ENCODE measurements at regions not wholly inside any gene's neighbourhood (a gene's known extent, or its start where the extent isn't known, plus 50 kb on each side); places are given as distances from the start of the nearest gene placed in this dataset.

DNA sequence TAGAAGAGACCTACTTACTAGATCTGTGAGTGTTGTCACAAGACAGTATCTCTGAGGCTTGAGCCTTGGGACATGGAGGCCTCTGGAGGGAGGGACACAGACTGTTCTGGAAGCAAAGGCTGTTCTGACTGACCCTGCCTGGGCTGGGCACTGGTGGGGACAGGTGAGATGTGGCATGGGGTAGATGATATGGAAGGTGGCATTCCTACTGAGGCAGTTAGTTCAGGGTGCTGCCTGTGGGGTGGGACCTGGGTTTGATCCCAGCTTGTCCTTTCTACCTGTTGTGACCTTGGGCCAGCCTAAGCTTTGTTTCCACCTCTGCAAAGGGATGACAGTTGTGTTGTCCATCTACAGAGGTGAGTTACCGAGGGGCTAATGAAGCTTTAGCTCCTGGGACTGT lies 140.2 kb downstream of the C9orf50 start:
- H3K4me3 ChIP-seq (ENCODE audit: extremely low read depth in 1 of 4, insufficient read depth in 2 of 4, low read depth in 3 of 4, low read length in 4 of 4), result no peak overlapping the region
- H3K79me1 ChIP-seq (ENCODE audit: low read depth, low read length), result no peaks in the 10 kb centered on the region
- H3K79me2 ChIP-seq (ENCODE audit: control insufficient read depth in 1 of 2, insufficient read depth in 2 of 2, low read length in 2 of 2), result no peaks in the 10 kb centered on the region
- peak overlapping the region; percentile 46; the same call in 1 of the 2 replicates for H2BK15ac ChIP-seq (ENCODE audit: low read length)
- H3K9me3 ChIP-seq (ENCODE audit: insufficient read depth in 2 of 2, low read depth in 1 of 2, low read length in 1 of 2), result no peaks in the 10 kb centered on the region
- no peak overlapping the region for H3K56ac ChIP-seq (replicated peaks; ENCODE audit: insufficient read length, low read depth, low read length)
- H4K8ac ChIP-seq (ENCODE audit: extremely low read depth, insufficient read depth, low read length), result no peak overlapping the region
- no peak for FAIRE-seq
- no peak overlapping the region for H3K4me2 ChIP-seq (ENCODE audit: insufficient read depth in 1 of 2, low read depth in 2 of 2, low read length in 2 of 2)
- DNase-seq (ENCODE audit: low read depth in 1 of 2, low spot score in 2 of 2), result no peak
- H3K27me3 ChIP-seq (replicated peaks in 1 of 4; ENCODE audit: control insufficient read depth in 3 of 4, extremely low read depth in 1 of 4, insufficient read depth in 3 of 4, low read length in 3 of 4), result peaks cover 11 to 46% (median 37%) of the 10 kb centered on the region in 4 experiments
- H3K4me1 ChIP-seq (replicated peaks in 1 of 4; ENCODE audit: control insufficient read depth in 3 of 4, insufficient read depth in 4 of 4, low read length in 3 of 4), result peaks cover 8 to 24% (median 15%) of the 10 kb centered on the region in 4 experiments
- no peak overlapping the region for H3K14ac ChIP-seq (ENCODE audit: insufficient read length)
- POLR2A ChIA-PET (ENCODE audit: partially characterized antibody), result interaction anchor here (0.6 to 6.9 kb wide), 3 partner anchors 14 to 293 kb away, joined by 3 to 45 read pairs (median 3); no protein-coding TSS in a partner anchor
- no peak overlapping the region for H4K5ac ChIP-seq (ENCODE audit: insufficient read length, low read depth, low read length)
- no peak overlapping the region for H3K4ac ChIP-seq (replicated peaks; ENCODE audit: insufficient read length, low read depth, low read length)
- H3K36me3 ChIP-seq (ENCODE audit: control insufficient read depth in 2 of 4, insufficient read depth in 4 of 4, low read length in 3 of 4), result no peaks in the 10 kb centered on the region
- CTCF ChIA-PET (ENCODE audit: partially characterized antibody), result interaction anchor here (0.6 to 4.9 kb wide), 19 partner anchors 11 to 351 kb away, joined by 3 to 27 read pairs (median 4); partner anchors contain the start of gene C9orf50
- no peak overlapping the region for H2BK5ac ChIP-seq (ENCODE audit: low read depth, low read length)
- H4K91ac ChIP-seq (replicated peaks; ENCODE audit: insufficient read length, low read length), result peak overlapping the region; percentile 35
- H2AK5ac ChIP-seq (ENCODE audit: low read depth, low read length), result peak overlapping the region; percentile 18; the same call in 1 of the 2 replicates
- no peak overlapping the region for H2BK120ac ChIP-seq (replicated peaks; ENCODE audit: low read depth, low read length)
- 0 out of 2 replicates have a peak overlapping the region, but pooled peaks have one; percentile 65 for H3K18ac ChIP-seq (ENCODE audit: extremely low read depth, low read length)
- H2BK20ac ChIP-seq (ENCODE audit: low read length), result peak overlapping the region; percentile 48; the same call in 1 of the 2 replicates
- no peak overlapping the region for H3K9ac ChIP-seq (replicated peaks in 1 of 4; ENCODE audit: extremely low read depth in 1 of 4, low read depth in 3 of 4, low read length in 3 of 4)
- H2AFZ ChIP-seq (ENCODE audit: low read length), result no peak overlapping the region
- H3K27ac ChIP-seq (ENCODE audit: low read depth, low read length), result no peak overlapping the region
- TF ChIP-seq SIRT6 (IDR thresholded peaks at IDR 0.05; ENCODE audit: low read length) (no peak), SP2 (IDR thresholded peaks at IDR 0.05; ENCODE audit: low read length) (no peak), RXRA (IDR thresholded peaks at IDR 0.05; ENCODE audit: insufficient read depth, low read depth, low read length) (no peak), BRCA1 (IDR thresholded peaks at IDR 0.05; ENCODE audit: low read depth, low read length) (no peak), CREB1 (IDR thresholded peaks at IDR 0.05) (no peak), EP300 (IDR thresholded peaks at IDR 0.05; ENCODE audit: borderline replicate concordance in 1 of 2, low read depth in 2 of 2, low read length in 2 of 2) (no peak), GTF2F1 (IDR thresholded peaks at IDR 0.05; ENCODE audit: borderline replicate concordance, low read depth, low read length) (no peak), SP4 (IDR thresholded peaks at IDR 0.05; ENCODE audit: low read length) (no peak)
- TF ChIP-seq, protein P1, sequence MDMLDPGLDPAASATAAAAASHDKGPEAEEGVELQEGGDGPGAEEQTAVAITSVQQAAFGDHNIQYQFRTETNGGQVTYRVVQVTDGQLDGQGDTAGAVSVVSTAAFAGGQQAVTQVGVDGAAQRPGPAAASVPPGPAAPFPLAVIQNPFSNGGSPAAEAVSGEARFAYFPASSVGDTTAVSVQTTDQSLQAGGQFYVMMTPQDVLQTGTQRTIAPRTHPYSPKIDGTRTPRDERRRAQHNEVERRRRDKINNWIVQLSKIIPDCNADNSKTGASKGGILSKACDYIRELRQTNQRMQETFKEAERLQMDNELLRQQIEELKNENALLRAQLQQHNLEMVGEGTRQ (IDR thresholded peaks at IDR 0.05; ENCODE audit: low read length), result no peak
- peak overlapping the region; percentile 46; the same call in 1 of the 2 replicates for H2BK12ac ChIP-seq (ENCODE audit: low read depth, low read length)
- no peak overlapping the region for H3K23ac ChIP-seq (ENCODE audit: insufficient read length)
- peaks cover 9% of the 10 kb centered on the region for H3K23me2 ChIP-seq (ENCODE audit: low read depth, low read length)
- H4K20me1 ChIP-seq (replicated peaks in 1 of 2; ENCODE audit: control insufficient read depth in 1 of 2, insufficient read depth in 2 of 2, low read length in 2 of 2), result no peaks in the 10 kb centered on the region
- 95% methylated on average over 1 of the region's 1 CpG; no CpG with 5 or more reads in 1 of the 2 experiments for WGBS, 2 experiments (ENCODE audit: extremely low coverage in 1 of 2, insufficient coverage in 1 of 2, insufficient read length in 1 of 2, insufficient replicate concordance in 2 of 2, low coverage in 1 of 2, low lambda C conversion rate in 2 of 2, missing lambda C conversion rate in 1 of 2)
